Body of pancreas (tissue), 4 donors: ENCODE measurements at regions not wholly inside any gene's neighbourhood (a gene's known extent, or its start where the extent isn't known, plus 50 kb on each side); places are given as distances from the start of the nearest gene placed in this dataset.

Experiments
- ATAC-seq: fragments of 150-250 bp; one replicate; pipeline ENCODE4 v1.9.1; 2016
- DNase-seq, 4 donors: peaks; one replicate each; pipeline ENCODE4 v3.0.0-alpha.2; 2019
- H3K27ac ChIP-seq, 4 donors: fragments of 200-600 bp; sonication (generic); 1 replicate in 3 of 4; 2 replicates in 1 of 4; pipeline versions ENCODE4 v1.5.1 to v1.6.1; 2016 to 2019; ENCODE audit warnings: mild to moderate bottlenecking in 1 of 4, mixed read lengths in 1 of 4, moderate library complexity in 1 of 4
- H3K27me3 ChIP-seq, 2 donors: fragments of 200-600 bp; sonication (generic); one replicate each; pipeline ENCODE4 v1.6.0; 2016; ENCODE audit warnings: mild to moderate bottlenecking in 1 of 2
- H3K36me3 ChIP-seq, 2 donors: fragments of 200-600 bp; sonication (generic); replicated peaks in 1 of 2; 2 replicates each; pipeline ENCODE4 v1.5.1; 2016; ENCODE audit warnings: low read depth in 2 of 2; ENCODE audit not compliant: insufficient read depth in 1 of 2
- H3K4me1 ChIP-seq: fragments of 200-600 bp; sonication (generic); one replicate; pipeline ENCODE4 v1.6.0; 2016
- H3K4me3 ChIP-seq, 2 donors: fragments of 200-600 bp; sonication (generic); 1 replicate in 1 of 2; 2 replicates in 1 of 2; pipeline ENCODE4 v1.5.1; 2016 to 2019
- H3K9me3 ChIP-seq, 3 donors: fragments of 200-600 bp; sonication (generic); 1 replicate in 2 of 3; 2 replicates in 1 of 3; pipeline ENCODE4 v1.5.1; 2016
- CTCF ChIP-seq, 7 experiments: fragments of 450-650 bp in 4 of 7; fragments of 200-600 bp in 3 of 7; sonication (generic) in 3 of 7; IDR thresholded peaks; one replicate each; pipeline ENCODE4 v1.5.1; 2016 to 2019; ENCODE audit warnings: antibody characterized with exemption in 7 of 7
- POLR2A ChIP-seq, 3 donors: fragments of 450-650 bp; IDR thresholded peaks; one replicate each; pipeline ENCODE4 v1.6.1; 2016; ENCODE audit warnings: antibody characterized with exemption in 3 of 3, mild to moderate bottlenecking in 2 of 3
- WGBS, 2 donors: methylation state at CpG; one replicate each; pipeline ENCODE4 v1.1.5; 2017; 5-methylcytosine and 5-hydroxymethylcytosine counted together
- intact Hi-C: fragments of 100-400 bp; cut with DNase I; formaldehyde crosslinking; loops from one replicate; pipeline ENCODE4 v1.15.1; 2023

- intact Hi-C loops: no loop called here
- no peak for ATAC-seq
- H3K36me3 ChIP-seq: no peaks in the 10 kb centered on the region
- no peaks in the 10 kb centered on the region for H3K9me3 ChIP-seq
- H3K27ac ChIP-seq: no peak overlapping the region
- no peaks in the 10 kb centered on the region for H3K27me3 ChIP-seq
- DNase-seq: no peak
- no peaks in the 10 kb centered on the region for H3K4me1 ChIP-seq
- TF ChIP-seq POLR2A (IDR thresholded peaks at IDR 0.05): no peak
- no peak for TF ChIP-seq CTCF (IDR thresholded peaks at IDR 0.05)
- no peak overlapping the region for H3K4me3 ChIP-seq
Measured at GRCh38 chr4:125262502-125262901, 52.3 kb upstream of the FAT4 start.

- H3K27ac ChIP-seq: no peak overlapping the region
- H3K36me3 ChIP-seq: no peaks in the 10 kb centered on the region
- no peaks in the 10 kb centered on the region for H3K27me3 ChIP-seq
- no peaks in the 10 kb centered on the region for H3K4me1 ChIP-seq
- no peak overlapping the region for H3K4me3 ChIP-seq
- no peak for ATAC-seq
- no peak for TF ChIP-seq POLR2A (IDR thresholded peaks at IDR 0.05)
- no peak for TF ChIP-seq CTCF (IDR thresholded peaks at IDR 0.05)
- 55 to 57% methylated on average over 2 of the region's 2 CpGs for WGBS, 2 donors
- intact Hi-C loops: no loop called here
- DNase-seq: no peak
- no peaks in the 10 kb centered on the region for H3K9me3 ChIP-seq
Measured at GRCh38 chr4:125262079-125262478, 52.7 kb upstream of the FAT4 start.

- H3K27me3 ChIP-seq: no peaks in the 10 kb centered on the region
- H3K27ac ChIP-seq: no peak overlapping the region
- no peak for ATAC-seq
- 77 to 88% methylated on average over 1 of the region's 1 CpG for WGBS, 2 donors
- DNase-seq: no peak
- no peaks in the 10 kb centered on the region for H3K4me1 ChIP-seq
- no peak for TF ChIP-seq CTCF (IDR thresholded peaks at IDR 0.05)
- no peak for TF ChIP-seq POLR2A (IDR thresholded peaks at IDR 0.05)
- no peaks in the 10 kb centered on the region for H3K9me3 ChIP-seq
- H3K36me3 ChIP-seq: no peaks in the 10 kb centered on the region
- no peak overlapping the region for H3K4me3 ChIP-seq
- intact Hi-C loops: no loop called here
Measured at GRCh38 chr4:125254106-125254505, 60.6 kb upstream of the FAT4 start.

- H3K27me3 ChIP-seq: no peaks in the 10 kb centered on the region
- DNase-seq (no peak), ATAC-seq (no peak)
- no peaks in the 10 kb centered on the region for H3K4me1 ChIP-seq
- no peaks in the 10 kb centered on the region for H3K36me3 ChIP-seq
- no peak overlapping the region for H3K4me3 ChIP-seq
- TF ChIP-seq POLR2A (IDR thresholded peaks at IDR 0.05) (no peak), CTCF (IDR thresholded peaks at IDR 0.05) (peak in 6 of 7 experiments; percentile 24 to 55 (median 50))
- intact Hi-C loops: loop anchor here (10.0 kb wide), 1 partner anchor 910 kb away; no protein-coding TSS in a partner anchor
- no peaks in the 10 kb centered on the region for H3K9me3 ChIP-seq
- 12 to 13% methylated on average over 2 of the region's 2 CpGs for WGBS, 2 donors
- no peak overlapping the region for H3K27ac ChIP-seq
Measured at GRCh38 chr4:125244848-125245450, 69.8 kb upstream of the FAT4 start.

- WGBS, 2 donors: 31 to 51% methylated on average over 3 of the region's 3 CpGs
- Histone ChIP-seq H3K36me3 (no peaks in the 10 kb centered on the region), H3K4me3 (no peak overlapping the region), H3K9me3 (no peaks in the 10 kb centered on the region), H3K27ac (no peak overlapping the region), H3K27me3 (no peaks in the 10 kb centered on the region), H3K4me1 (no peaks in the 10 kb centered on the region)
- no peak for DNase-seq
- TF ChIP-seq CTCF (IDR thresholded peaks at IDR 0.05) (no peak), POLR2A (IDR thresholded peaks at IDR 0.05) (no peak)
- intact Hi-C loops: loop anchor here (10.0 kb wide), 1 partner anchor 909 kb away; no protein-coding TSS in a partner anchor
- no peak for ATAC-seq
Measured at GRCh38 chr4:125243789-125244397, 70.9 kb upstream of the FAT4 start.
